Brain microvascular endothelial cell (primary cell): ENCODE measurements at regions not wholly inside any gene's neighbourhood (a gene's known extent, or its start where the extent isn't known, plus 50 kb on each side); places are given as distances from the start of the nearest gene placed in this dataset.
A peak's percentile ranks its signal among the peaks of the same experiment; 100 is the strongest.

ENCODE experiments used
- DNase-seq: peaks from one replicate; pipeline ENCODE4 v3.0.0-alpha.2; 2020
- H3K27ac ChIP-seq: fragments of 250-450 bp; sonication (Bioruptor Pico); 2 replicates; pipeline ENCODE4 v1.5.1; 2020; ENCODE audit warnings: mild to moderate bottlenecking, moderate library complexity
- H3K27me3 ChIP-seq: fragments of 250-450 bp; sonication (Bioruptor Pico); replicated peaks from 2 replicates; pipeline ENCODE4 v1.5.1; 2020; ENCODE audit warnings: mild to moderate bottlenecking
- H3K36me3 ChIP-seq: fragments of 250-450 bp; sonication (Bioruptor Pico); replicated peaks from 2 replicates; pipeline ENCODE4 v1.5.1; 2020; ENCODE audit warnings: mild to moderate bottlenecking
- H3K4me3 ChIP-seq: 2 replicates; pipeline ENCODE4 v1.5.1; 2011; ENCODE audit warnings: low read depth, mild to moderate bottlenecking, control low read depth, low read length, moderate library complexity
- in situ Hi-C: cut with HindIII; loops from 2 replicates; pipeline ENCODE4 v1.10.0; 2017; ENCODE audit warnings: low sequenced_read_pairs, low pct_ligation_motif_present
- TF ChIP-seq, protein P1 (sequence below): IDR thresholded peaks from 2 replicates; pipeline ENCODE4 v1.5.1; 2011; ENCODE audit warnings: low read depth, mild to moderate bottlenecking, moderate library complexity, low read length, control low read depth, inconsistent platforms; ENCODE audit errors: missing control alignments

DNA sequence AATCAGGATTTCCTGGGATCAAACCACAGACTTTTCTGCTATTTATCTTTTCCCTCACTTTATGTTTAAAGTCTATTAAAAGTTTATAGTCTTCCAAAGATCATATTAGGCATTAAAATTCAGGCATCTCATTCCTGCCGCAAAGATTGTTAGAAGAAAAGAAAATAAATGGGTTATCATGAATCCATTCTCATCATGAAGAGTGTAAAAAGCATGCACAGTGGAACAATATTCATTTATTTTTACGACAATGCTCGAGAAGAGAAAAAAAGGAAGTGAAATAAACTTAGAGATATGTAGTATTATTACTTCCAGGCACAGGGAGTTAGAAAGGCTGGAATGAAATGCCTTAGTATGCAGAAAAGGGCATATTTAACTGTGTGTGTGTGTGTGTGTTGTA lies 213.7 kb upstream of the PLSCR5 start:
- H3K27ac ChIP-seq = no peak overlapping the region
- TF ChIP-seq, protein P1, sequence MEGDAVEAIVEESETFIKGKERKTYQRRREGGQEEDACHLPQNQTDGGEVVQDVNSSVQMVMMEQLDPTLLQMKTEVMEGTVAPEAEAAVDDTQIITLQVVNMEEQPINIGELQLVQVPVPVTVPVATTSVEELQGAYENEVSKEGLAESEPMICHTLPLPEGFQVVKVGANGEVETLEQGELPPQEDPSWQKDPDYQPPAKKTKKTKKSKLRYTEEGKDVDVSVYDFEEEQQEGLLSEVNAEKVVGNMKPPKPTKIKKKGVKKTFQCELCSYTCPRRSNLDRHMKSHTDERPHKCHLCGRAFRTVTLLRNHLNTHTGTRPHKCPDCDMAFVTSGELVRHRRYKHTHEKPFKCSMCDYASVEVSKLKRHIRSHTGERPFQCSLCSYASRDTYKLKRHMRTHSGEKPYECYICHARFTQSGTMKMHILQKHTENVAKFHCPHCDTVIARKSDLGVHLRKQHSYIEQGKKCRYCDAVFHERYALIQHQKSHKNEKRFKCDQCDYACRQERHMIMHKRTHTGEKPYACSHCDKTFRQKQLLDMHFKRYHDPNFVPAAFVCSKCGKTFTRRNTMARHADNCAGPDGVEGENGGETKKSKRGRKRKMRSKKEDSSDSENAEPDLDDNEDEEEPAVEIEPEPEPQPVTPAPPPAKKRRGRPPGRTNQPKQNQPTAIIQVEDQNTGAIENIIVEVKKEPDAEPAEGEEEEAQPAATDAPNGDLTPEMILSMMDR = no peak
- no peak for DNase-seq
- H3K27me3 ChIP-seq = no peaks in the 10 kb centered on the region
- in situ Hi-C loops = no loop called here
- H3K4me3 ChIP-seq = no peak overlapping the region
- no peaks in the 10 kb centered on the region for H3K36me3 ChIP-seq

DNA sequence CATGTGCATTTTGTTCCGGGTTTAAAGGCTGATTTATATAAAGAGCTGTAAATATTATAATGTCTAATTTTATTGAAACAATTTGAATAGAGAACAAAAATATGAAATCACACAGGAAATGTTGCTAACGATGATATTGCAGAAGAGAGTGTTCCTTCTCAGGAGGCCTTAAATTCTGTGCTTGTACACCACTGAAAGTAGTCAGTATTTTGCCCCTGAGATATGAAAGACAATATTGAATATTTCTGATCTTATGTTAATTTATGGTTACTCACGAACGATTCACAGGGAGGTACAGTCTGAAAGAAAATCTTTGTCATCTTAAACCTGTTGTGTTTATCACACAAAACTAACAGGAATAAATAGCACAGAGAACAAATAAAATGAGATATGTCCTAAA lies 213.2 kb upstream of the PLSCR5 start:
- TF ChIP-seq, protein P1 = no peak
- Histone ChIP-seq H3K36me3 (no peaks in the 10 kb centered on the region), H3K27me3 (no peaks in the 10 kb centered on the region), H3K4me3 (no peak overlapping the region), H3K27ac (no peak overlapping the region)
- no peak for DNase-seq
- in situ Hi-C loops = no loop called here

DNA sequence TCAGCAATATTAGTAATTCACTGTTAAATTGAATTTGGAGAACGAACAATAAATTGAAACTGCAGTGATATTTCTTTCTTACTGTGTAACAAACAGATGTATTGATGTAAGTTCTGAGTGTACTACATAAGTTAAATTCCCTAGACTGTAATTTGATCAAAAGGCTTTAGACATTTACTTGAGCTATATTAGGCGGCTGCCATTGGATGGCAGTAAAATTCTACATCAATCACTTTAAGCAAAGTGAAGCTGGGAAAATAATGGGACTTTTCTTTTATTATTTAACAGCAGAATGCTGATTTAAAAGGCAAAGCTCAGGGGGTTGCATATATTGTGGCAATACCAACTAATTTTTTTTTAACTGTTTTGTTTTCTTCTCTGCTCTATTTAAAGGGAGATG lies 212.6 kb upstream of the PLSCR5 start:
- peak; percentile 55 for DNase-seq
- TF ChIP-seq, protein P1 = peak; percentile 38
- H3K27me3 ChIP-seq = no peaks in the 10 kb centered on the region
- H3K4me3 ChIP-seq = no peak overlapping the region
- H3K27ac ChIP-seq = no peak overlapping the region
- in situ Hi-C loops = no loop called here
- H3K36me3 ChIP-seq = no peaks in the 10 kb centered on the region

DNA sequence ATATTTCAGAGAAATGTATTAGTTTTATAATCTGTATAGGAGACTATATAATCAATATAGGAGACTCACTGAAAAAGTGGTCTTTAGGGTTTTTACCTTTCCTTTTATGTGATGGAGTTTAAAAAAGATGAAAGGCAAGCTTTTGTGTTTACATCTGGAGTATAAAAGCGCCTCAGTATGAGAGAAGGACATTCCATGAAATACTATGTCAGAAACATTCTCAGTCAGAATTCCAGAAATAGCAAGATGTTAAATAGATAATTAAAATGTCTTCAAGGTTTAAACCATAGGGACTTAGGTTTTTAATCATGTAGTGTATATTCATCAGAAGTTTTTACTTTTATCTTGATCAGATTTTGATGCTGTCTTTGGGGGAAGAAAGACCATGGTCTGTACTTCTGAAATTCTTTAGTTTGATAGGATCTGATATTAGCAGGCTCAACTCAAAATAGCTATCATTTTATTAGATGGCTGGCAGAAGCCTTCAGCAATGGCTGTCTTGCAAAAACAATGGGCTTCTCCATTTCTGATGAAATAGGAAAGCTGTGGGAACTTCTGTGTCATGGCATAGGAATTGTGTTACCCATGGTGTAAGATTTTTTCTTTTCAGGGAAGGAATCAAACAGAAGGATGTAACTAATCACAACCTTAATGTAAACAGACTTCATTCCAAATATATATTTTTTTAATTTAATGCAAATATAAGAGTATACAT lies 209.6 kb upstream of the PLSCR5 start:
- in situ Hi-C loops = no loop called here
- peak; percentile 62 for DNase-seq
- TF ChIP-seq, protein P1 = no peak

DNA sequence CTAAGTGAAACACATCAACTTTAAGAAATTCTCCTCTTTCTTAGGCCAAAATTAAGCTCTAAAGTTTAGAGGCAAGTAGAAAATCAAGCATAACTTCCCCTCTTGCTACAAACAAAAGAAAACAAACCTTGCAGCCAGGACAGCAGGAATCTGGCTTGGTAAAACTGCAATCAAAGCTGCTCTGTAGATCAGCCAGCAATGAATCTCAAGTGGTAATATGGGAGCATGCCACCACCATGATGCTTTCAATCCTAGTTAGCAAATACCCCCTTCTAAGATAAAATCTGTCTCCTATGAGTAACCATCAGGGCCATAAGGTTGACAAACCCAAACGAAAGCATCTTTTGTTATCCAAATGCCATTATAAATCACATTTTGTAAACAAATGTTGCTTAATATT lies 208.3 kb upstream of the PLSCR5 start:
- in situ Hi-C loops = no loop called here
- H3K4me3 ChIP-seq = no peak overlapping the region
- H3K36me3 ChIP-seq = no peaks in the 10 kb centered on the region
- TF ChIP-seq, protein P1 = no peak
- no peaks in the 10 kb centered on the region for H3K27me3 ChIP-seq
- no peak overlapping the region for H3K27ac ChIP-seq
- DNase-seq = no peak

More for the DNA sequence above, 209.6 kb upstream of the PLSCR5 start:
- no peak overlapping the region for H3K4me3 ChIP-seq
- peak overlapping the region; percentile 82 for H3K27ac ChIP-seq
- no peaks in the 10 kb centered on the region for H3K27me3 ChIP-seq
- H3K36me3 ChIP-seq = no peaks in the 10 kb centered on the region

DNA sequence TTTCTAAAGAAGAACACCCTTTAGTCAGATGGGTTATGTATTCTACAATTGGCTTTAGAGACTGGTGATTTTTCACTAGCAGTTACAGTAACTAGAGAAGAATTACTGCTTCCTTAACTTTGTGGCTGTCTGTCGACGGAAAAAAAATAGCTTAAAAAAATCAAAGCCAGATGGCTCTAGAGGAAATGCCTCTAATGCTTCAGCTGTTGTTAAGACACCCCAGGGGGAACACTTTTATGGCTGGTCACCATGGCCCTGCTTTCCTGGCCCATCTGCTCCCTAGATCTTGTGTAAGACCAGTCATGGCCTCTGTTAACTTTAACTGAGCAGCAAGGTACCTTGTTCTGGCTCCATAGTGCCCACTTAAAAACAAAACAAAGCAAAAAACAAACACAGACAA lies 198.6 kb upstream of the PLSCR5 start:
- peak; percentile 91 for DNase-seq
- in situ Hi-C loops = no loop called here
- H3K4me3 ChIP-seq = no peak overlapping the region

More for the DNA sequence above, 198.6 kb upstream of the PLSCR5 start:
- Histone ChIP-seq H3K27me3 (no peaks in the 10 kb centered on the region), H3K36me3 (no peaks in the 10 kb centered on the region), H3K27ac (peak overlapping the region; percentile 75)
- TF ChIP-seq, protein P1 = no peak
